Fibroblast of lung (primary cell): ENCODE measurements at regions not wholly inside any gene's neighbourhood (a gene's known extent, or its start where the extent isn't known, plus 50 kb on each side); places are given as distances from the start of the nearest gene placed in this dataset.

ENCODE experiments used
- CTCF ChIP-seq, 2 donors: IDR thresholded peaks in 1 of 2; conservative IDR thresholded peaks in 1 of 2; 1 replicate in 1 of 2; 2 replicates in 1 of 2; pipeline ENCODE4 v1.5.1; 2011 to 2012; ENCODE audit warnings: low read length in 2 of 2, control low read depth in 1 of 2, inconsistent platforms in 1 of 2, low read depth in 1 of 2, mild to moderate bottlenecking in 1 of 2
- EZH2 ChIP-seq: IDR thresholded peaks from 2 replicates; pipeline ENCODE4 v1.5.1; 2012; ENCODE audit warnings: low read length, control low read depth, mild to moderate bottlenecking; ENCODE audit errors: missing control alignments

- TF ChIP-seq CTCF (conservative IDR thresholded peaks at IDR 0.05 in 1 of 2, IDR thresholded peaks at IDR 0.05 in 1 of 2; ENCODE audit: low read depth in 1 of 2, low read length in 2 of 2) (no peak), EZH2 (no peak)
Observed at GRCh38 chr11:81192516-81192915, 1541.1 kb downstream of the FAM181B start.
